CD14-positive monocyte (primary cell): ENCODE measurements at regions not wholly inside any gene's neighbourhood (a gene's known extent, or its start where the extent isn't known, plus 50 kb on each side); places are given as distances from the start of the nearest gene placed in this dataset.

Source experiments
- DNase-seq, 3 donors: peaks; one replicate each; pipeline ENCODE4 v3.0.0-alpha.2; 2011 to 2022
- H2AFZ ChIP-seq: 2 replicates; pipeline ENCODE4 v1.6.0; 2012; ENCODE audit warnings: mild to moderate bottlenecking, low read depth, low read length, inconsistent platforms; ENCODE audit not compliant: insufficient read depth, poor library complexity, severe bottlenecking
- H3K27ac ChIP-seq, 2 donors: 1 replicate in 1 of 2; 2 replicates in 1 of 2; pipeline ENCODE4 v1.5.1; 2012 to 2013; ENCODE audit warnings: low read length in 2 of 2, control low read depth in 1 of 2, inconsistent platforms in 1 of 2, low read depth in 1 of 2, mild to moderate bottlenecking in 1 of 2
- H3K27me3 ChIP-seq, 2 donors: one replicate each; pipeline versions ENCODE4 v1.6.0 to v1.6.1; 2011 to 2013; ENCODE audit warnings: low read length in 2 of 2; ENCODE audit not compliant: control insufficient read depth in 2 of 2, insufficient read depth in 2 of 2
- H3K36me3 ChIP-seq, 2 donors: replicated peaks in 1 of 2; 1 replicate in 1 of 2; 2 replicates in 1 of 2; pipeline versions ENCODE4 v1.5.1 to v1.6.1; 2012 to 2013; ENCODE audit warnings: low read length in 2 of 2, control low read depth in 1 of 2, inconsistent platforms in 1 of 2, mild to moderate bottlenecking in 1 of 2; ENCODE audit not compliant: insufficient read depth in 2 of 2, control insufficient read depth in 1 of 2
- H3K4me1 ChIP-seq, 2 donors: 1 replicate in 1 of 2; 2 replicates in 1 of 2; pipeline versions ENCODE4 v1.5.1 to v1.6.1; 2012 to 2013; ENCODE audit warnings: low read length in 2 of 2, control low read depth in 1 of 2, inconsistent platforms in 1 of 2, mild to moderate bottlenecking in 1 of 2, moderate library complexity in 1 of 2; ENCODE audit not compliant: insufficient read depth in 2 of 2, control insufficient read depth in 1 of 2
- H3K4me2 ChIP-seq: replicated peaks from 2 replicates; pipeline ENCODE3; 2012; ENCODE audit warnings: low read length, moderate library complexity, mild to moderate bottlenecking; ENCODE audit not compliant: poor library complexity, severe bottlenecking; ENCODE audit errors: extremely low read depth
- H3K4me3 ChIP-seq, 3 experiments: fragments of 200-600 bp in 1 of 3; sonication (generic) in 1 of 3; replicated peaks in 1 of 3; 1 replicate in 2 of 3; 2 replicates in 1 of 3; pipeline ENCODE4 v1.5.1; 2011 to 2013; ENCODE audit warnings: low read length in 3 of 3, mild to moderate bottlenecking in 3 of 3, control low read depth in 2 of 3, low read depth in 2 of 3, inconsistent platforms in 1 of 3, moderate library complexity in 1 of 3
- H3K79me2 ChIP-seq: 2 replicates; pipeline ENCODE4 v1.6.0; 2012; ENCODE audit warnings: mild to moderate bottlenecking, control low read depth, inconsistent platforms, low read length, moderate library complexity; ENCODE audit not compliant: insufficient read depth
- H3K9ac ChIP-seq: 2 replicates; pipeline ENCODE4 v1.6.0; 2017; ENCODE audit warnings: low read length, mild to moderate bottlenecking; ENCODE audit not compliant: insufficient read depth, poor library complexity, severe bottlenecking
- H3K9me3 ChIP-seq, 2 donors: replicated peaks in 1 of 2; 1 replicate in 1 of 2; 2 replicates in 1 of 2; pipeline versions ENCODE4 v1.5.1 to v1.6.1; 2012 to 2013; ENCODE audit warnings: low read length in 2 of 2, control low read depth in 1 of 2; ENCODE audit not compliant: control insufficient read depth in 1 of 2, insufficient read depth in 1 of 2
- H4K20me1 ChIP-seq: 2 replicates; pipeline ENCODE4 v1.6.0; 2012; ENCODE audit warnings: mild to moderate bottlenecking, low read length, control low read depth, moderate library complexity; ENCODE audit not compliant: insufficient read depth
- H3K27ac Mint-ChIP-seq, 7 donors: one replicate each; pipeline ENCODE4 v1.8.0; 2020; ENCODE audit warnings: mild to moderate bottlenecking in 7 of 7, mixed read lengths in 7 of 7, moderate library complexity in 6 of 7, inconsistent platforms in 2 of 7
- H3K27me3 Mint-ChIP-seq, 3 donors: one replicate each; pipeline ENCODE4 v1.8.0; 2021 to 2022; ENCODE audit warnings: low read depth in 3 of 3, mild to moderate bottlenecking in 3 of 3, mixed read lengths in 3 of 3, moderate library complexity in 3 of 3, inconsistent platforms in 1 of 3
- H3K36me3 Mint-ChIP-seq, 2 donors: one replicate each; pipeline ENCODE4 v1.8.0; 2020; ENCODE audit warnings: mixed read lengths in 2 of 2, inconsistent platforms in 1 of 2, mild to moderate bottlenecking in 1 of 2
- H3K4me1 Mint-ChIP-seq: one replicate; pipeline ENCODE4 v1.8.0; 2020; ENCODE audit warnings: mild to moderate bottlenecking, mixed read lengths
- H3K4me3 Mint-ChIP-seq, 2 donors: one replicate each; pipeline ENCODE4 v1.8.0; 2020; ENCODE audit warnings: mild to moderate bottlenecking in 2 of 2, mixed read lengths in 2 of 2, moderate library complexity in 1 of 2
- H3K9me3 Mint-ChIP-seq, 7 donors: one replicate each; pipeline ENCODE4 v1.8.0; 2020 to 2022; ENCODE audit warnings: mixed read lengths in 7 of 7, mild to moderate bottlenecking in 6 of 7, moderate library complexity in 6 of 7, inconsistent platforms in 2 of 7
- CTCF ChIP-seq: fragments of 200-600 bp; IDR thresholded peaks from one replicate; pipeline ENCODE4 v1.8.0; 2022; ENCODE audit warnings: antibody characterized with exemption, mild to moderate bottlenecking
- WGBS: methylation state at CpG from one replicate; pipeline ENCODE4 v1.1.5; 2013; ENCODE audit warnings: missing lambda C conversion rate; ENCODE audit not compliant: insufficient coverage; 5-methylcytosine and 5-hydroxymethylcytosine counted together
- intact Hi-C, 2 donors: fragments of 100-400 bp; cut with micrococcal nuclease; formaldehyde crosslinking; loops; one replicate each; pipeline versions ENCODE4 v1.15.0 to v1.15.1; 2023

GRCh38 chr15:69860321-69860720, 237.4 kb downstream of the TLE3 start:
- intact Hi-C loops, result no loop called here
- peaks cover 1 to 9% (median 8%) of the 10 kb centered on the region in 3 donors for H3K27me3 Mint-ChIP-seq
- no peak overlapping the region for H3K4me3 Mint-ChIP-seq

GRCh38 chr15:69860921-69861320, 236.8 kb downstream of the TLE3 start:
- H3K36me3 Mint-ChIP-seq, result no peaks in the 10 kb centered on the region
- 95% methylated on average over 5 of the region's 9 CpGs for WGBS
- Histone ChIP-seq H3K9me3 (no peaks in the 10 kb centered on the region), H2AFZ (no peak overlapping the region), H3K9ac (no peak overlapping the region), H3K27ac (no peak overlapping the region), H4K20me1 (no peaks in the 10 kb centered on the region), H3K36me3 (no peaks in the 10 kb centered on the region), H3K4me3 (no peak overlapping the region), H3K4me2 (no peak overlapping the region), H3K27me3 (no peaks in the 10 kb centered on the region), H3K4me1 (no peaks in the 10 kb centered on the region), H3K79me2 (no peaks in the 10 kb centered on the region)
- peaks cover 0 to 4% (median 0%) of the 10 kb centered on the region in 7 donors for H3K9me3 Mint-ChIP-seq
- intact Hi-C loops, result no loop called here
- no peak for DNase-seq
- H3K27ac Mint-ChIP-seq, result no peak overlapping the region
- TF ChIP-seq CTCF, result no peak
- H3K4me1 Mint-ChIP-seq, result no peaks in the 10 kb centered on the region
- H3K4me3 Mint-ChIP-seq, result no peak overlapping the region
- H3K27me3 Mint-ChIP-seq, result peaks cover 1 to 9% (median 8%) of the 10 kb centered on the region in 3 donors

More at GRCh38 chr15:69860321-69860720, 237.4 kb downstream of the TLE3 start:
- Mint-ChIP-seq H3K4me1 (no peaks in the 10 kb centered on the region), H3K9me3 (peaks cover 0 to 4% (median 0%) of the 10 kb centered on the region in 7 donors), H3K27ac (no peak overlapping the region), H3K36me3 (no peaks in the 10 kb centered on the region)
- Histone ChIP-seq H3K36me3 (no peaks in the 10 kb centered on the region), H3K4me1 (no peaks in the 10 kb centered on the region), H3K4me3 (no peak overlapping the region), H2AFZ (no peak overlapping the region), H3K4me2 (no peak overlapping the region), H3K9ac (no peak overlapping the region), H3K9me3 (no peaks in the 10 kb centered on the region), H3K27me3 (no peaks in the 10 kb centered on the region), H3K79me2 (no peaks in the 10 kb centered on the region), H4K20me1 (no peaks in the 10 kb centered on the region), H3K27ac (no peak overlapping the region)
- DNase-seq, result no peak
- no peak for TF ChIP-seq CTCF
- WGBS, result 94% methylated on average over 3 of the region's 7 CpGs
